ENCODE measurements at regions not wholly inside any gene's neighbourhood (a gene's known extent, or its start where the extent isn't known, plus 50 kb on each side); places are given as distances from the start of the nearest gene placed in this dataset.

DNA sequence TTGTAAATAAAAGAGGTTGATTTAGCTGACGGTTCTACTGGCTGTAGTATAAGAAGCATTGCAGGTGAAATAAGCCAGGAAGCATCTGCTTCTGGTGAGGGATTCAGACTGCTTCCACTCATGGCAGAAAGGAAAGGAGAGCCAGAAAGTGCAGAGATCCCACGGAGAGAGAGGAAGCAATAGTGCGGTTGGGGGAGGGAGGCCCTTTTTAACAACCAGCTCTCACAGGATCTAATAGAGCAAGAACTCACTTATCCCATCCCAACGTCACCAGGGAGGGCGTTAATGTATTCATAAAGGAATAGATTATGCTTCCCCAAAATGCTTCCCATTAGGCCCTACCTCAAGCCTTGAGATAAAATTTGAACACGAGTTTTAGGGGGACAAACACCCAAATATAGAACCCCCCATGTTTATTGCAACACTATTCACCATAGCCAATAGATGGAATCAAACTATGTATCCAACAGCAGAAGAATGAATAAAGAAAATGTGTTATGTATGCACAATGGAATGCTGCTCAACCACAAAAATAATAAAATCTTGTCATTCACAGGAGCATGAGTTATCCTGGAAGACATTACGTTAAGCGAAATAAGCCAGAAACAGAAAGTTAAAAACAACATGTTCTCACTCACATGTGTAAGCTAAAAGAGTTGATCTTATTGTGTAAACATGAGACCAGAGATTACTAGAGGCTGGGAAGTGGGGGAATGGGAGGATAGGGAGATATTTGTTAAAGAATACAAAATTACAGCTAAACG lies 908.3 kb upstream of the ANO3 start:
- Histone ChIP-seq H3K36me3 (ENCODE audit: insufficient read depth, low read length) (no peaks in the 10 kb centered on the region), H3K27me3 (ENCODE audit: insufficient read depth, low read length, poor library complexity) (no peaks in the 10 kb centered on the region), H3K4me2 (ENCODE audit: insufficient read depth, low read length) (no peak overlapping the region), H2AFZ (ENCODE audit: low read depth, low read length) (no peak overlapping the region), H3K4me3 (ENCODE audit: low read depth in 1 of 2, low read length in 2 of 2) (no peak overlapping the region), H3K4me1 (ENCODE audit: insufficient read depth, low read length) (no peaks in the 10 kb centered on the region), H3K9ac (ENCODE audit: low read depth, low read length) (no peak overlapping the region), H3K9me3 (ENCODE audit: insufficient read depth, low read length, severe bottlenecking) (no peaks in the 10 kb centered on the region), H3K27ac (ENCODE audit: low read length) (no peak overlapping the region), H4K20me1 (ENCODE audit: insufficient read depth, low read length) (no peaks in the 10 kb centered on the region), H3K79me2 (ENCODE audit: insufficient read depth, low read length) (no peaks in the 10 kb centered on the region)
- TF ChIP-seq, protein P1, sequence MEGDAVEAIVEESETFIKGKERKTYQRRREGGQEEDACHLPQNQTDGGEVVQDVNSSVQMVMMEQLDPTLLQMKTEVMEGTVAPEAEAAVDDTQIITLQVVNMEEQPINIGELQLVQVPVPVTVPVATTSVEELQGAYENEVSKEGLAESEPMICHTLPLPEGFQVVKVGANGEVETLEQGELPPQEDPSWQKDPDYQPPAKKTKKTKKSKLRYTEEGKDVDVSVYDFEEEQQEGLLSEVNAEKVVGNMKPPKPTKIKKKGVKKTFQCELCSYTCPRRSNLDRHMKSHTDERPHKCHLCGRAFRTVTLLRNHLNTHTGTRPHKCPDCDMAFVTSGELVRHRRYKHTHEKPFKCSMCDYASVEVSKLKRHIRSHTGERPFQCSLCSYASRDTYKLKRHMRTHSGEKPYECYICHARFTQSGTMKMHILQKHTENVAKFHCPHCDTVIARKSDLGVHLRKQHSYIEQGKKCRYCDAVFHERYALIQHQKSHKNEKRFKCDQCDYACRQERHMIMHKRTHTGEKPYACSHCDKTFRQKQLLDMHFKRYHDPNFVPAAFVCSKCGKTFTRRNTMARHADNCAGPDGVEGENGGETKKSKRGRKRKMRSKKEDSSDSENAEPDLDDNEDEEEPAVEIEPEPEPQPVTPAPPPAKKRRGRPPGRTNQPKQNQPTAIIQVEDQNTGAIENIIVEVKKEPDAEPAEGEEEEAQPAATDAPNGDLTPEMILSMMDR (IDR thresholded peaks at IDR 0.05; ENCODE audit: borderline replicate concordance, extremely low read depth, low read length, poor library complexity, severe bottlenecking), result no peak
- no peak for TF ChIP-seq EZH2 (IDR thresholded peaks at IDR 0.05; ENCODE audit: borderline replicate concordance, low read depth, low read length, severe bottlenecking)
- DNase-seq, result no peak
- ATAC-seq (ENCODE audit: insufficient read depth, low read depth), result no peak

DNA sequence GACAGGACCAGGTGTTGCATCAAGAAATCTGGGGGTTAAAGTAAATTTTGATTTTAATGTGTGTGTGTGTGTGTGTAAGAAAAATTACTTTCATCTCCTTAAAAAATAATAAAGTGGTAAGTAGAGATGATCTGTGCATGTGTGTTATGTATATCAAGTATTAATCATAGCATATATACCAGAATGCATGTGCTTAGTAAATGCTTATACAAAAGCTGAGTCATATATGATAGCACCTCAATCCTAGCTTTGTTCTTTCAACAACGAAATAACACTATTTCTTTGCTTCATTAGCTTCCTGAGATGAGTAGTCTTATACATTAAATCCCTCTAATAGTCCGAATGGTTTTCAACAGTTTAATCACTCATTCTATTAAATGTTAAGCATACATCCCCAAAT lies 899.6 kb upstream of the ANO3 start:
- TF ChIP-seq, protein P1 (IDR thresholded peaks at IDR 0.05; ENCODE audit: borderline replicate concordance, extremely low read depth, low read length, poor library complexity, severe bottlenecking), result no peak
- TF ChIP-seq EZH2 (IDR thresholded peaks at IDR 0.05; ENCODE audit: borderline replicate concordance, low read depth, low read length, severe bottlenecking), result no peak
- Histone ChIP-seq H3K4me3 (ENCODE audit: low read depth in 1 of 2, low read length in 2 of 2) (no peak overlapping the region), H4K20me1 (ENCODE audit: insufficient read depth, low read length) (no peaks in the 10 kb centered on the region), H3K4me2 (ENCODE audit: insufficient read depth, low read length) (no peak overlapping the region), H3K9ac (ENCODE audit: low read depth, low read length) (no peak overlapping the region), H3K27ac (ENCODE audit: low read length) (no peak overlapping the region), H3K4me1 (ENCODE audit: insufficient read depth, low read length) (no peaks in the 10 kb centered on the region), H3K9me3 (ENCODE audit: insufficient read depth, low read length, severe bottlenecking) (no peaks in the 10 kb centered on the region), H3K79me2 (ENCODE audit: insufficient read depth, low read length) (no peaks in the 10 kb centered on the region), H2AFZ (ENCODE audit: low read depth, low read length) (no peak overlapping the region), H3K27me3 (ENCODE audit: insufficient read depth, low read length, poor library complexity) (no peaks in the 10 kb centered on the region), H3K36me3 (ENCODE audit: insufficient read depth, low read length) (no peaks in the 10 kb centered on the region)
- DNase-seq (no peak), ATAC-seq (ENCODE audit: insufficient read depth, low read depth) (no peak)

DNA sequence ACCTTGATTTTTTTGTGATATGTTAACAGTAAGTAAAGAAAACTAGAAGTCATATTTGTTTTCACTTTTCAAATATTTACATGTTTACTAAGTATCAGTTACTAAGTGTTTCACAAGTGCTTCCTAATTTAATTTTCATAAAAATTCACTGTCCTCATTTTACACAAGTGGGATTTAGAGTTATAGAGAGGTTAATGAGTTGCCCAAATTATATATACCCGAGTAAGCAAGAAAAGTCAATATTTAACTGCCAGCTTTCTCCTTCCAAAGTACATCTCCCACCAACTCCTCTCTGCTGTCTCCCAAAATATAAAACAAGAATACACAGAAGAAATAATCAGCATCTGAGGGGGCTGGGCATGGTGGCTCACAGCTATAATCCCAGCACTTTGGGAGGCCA lies 896.7 kb upstream of the ANO3 start:
- Histone ChIP-seq H3K27me3 (ENCODE audit: insufficient read depth, low read length, poor library complexity) (no peaks in the 10 kb centered on the region), H2AFZ (ENCODE audit: low read depth, low read length) (no peak overlapping the region), H3K27ac (ENCODE audit: low read length) (no peak overlapping the region), H3K9ac (ENCODE audit: low read depth, low read length) (no peak overlapping the region), H3K4me2 (ENCODE audit: insufficient read depth, low read length) (no peak overlapping the region), H4K20me1 (ENCODE audit: insufficient read depth, low read length) (no peaks in the 10 kb centered on the region), H3K4me3 (ENCODE audit: low read depth in 1 of 2, low read length in 2 of 2) (no peak overlapping the region), H3K4me1 (ENCODE audit: insufficient read depth, low read length) (no peaks in the 10 kb centered on the region), H3K79me2 (ENCODE audit: insufficient read depth, low read length) (no peaks in the 10 kb centered on the region), H3K9me3 (ENCODE audit: insufficient read depth, low read length, severe bottlenecking) (no peaks in the 10 kb centered on the region), H3K36me3 (ENCODE audit: insufficient read depth, low read length) (no peaks in the 10 kb centered on the region)
- no peak for TF ChIP-seq EZH2 (IDR thresholded peaks at IDR 0.05; ENCODE audit: borderline replicate concordance, low read depth, low read length, severe bottlenecking)
- TF ChIP-seq, protein P1 (IDR thresholded peaks at IDR 0.05; ENCODE audit: borderline replicate concordance, extremely low read depth, low read length, poor library complexity, severe bottlenecking), result no peak
- DNase-seq (no peak), ATAC-seq (ENCODE audit: insufficient read depth, low read depth) (no peak)

Data from DND-41 (cell line).